Cardiac fibroblast (primary cell): ENCODE measurements at regions not wholly inside any gene's neighbourhood (a gene's known extent, or its start where the extent isn't known, plus 50 kb on each side); places are given as distances from the start of the nearest gene placed in this dataset.

ENCODE experiments used
- DNase-seq, 2 donors: peaks; one replicate each; pipeline versions ENCODE4 v3.0.0 to v3.0.0-alpha.2; 2010; ENCODE audit warnings: low read depth in 2 of 2
- H3K4me3 ChIP-seq, 2 donors: replicated peaks in 1 of 2; 1 replicate in 1 of 2; 2 replicates in 1 of 2; pipeline ENCODE4 v1.5.1; 2011; ENCODE audit warnings: low read depth in 2 of 2, low read length in 2 of 2, mild to moderate bottlenecking in 2 of 2, moderate library complexity in 1 of 2
- CTCF ChIP-seq: IDR thresholded peaks from one replicate; pipeline ENCODE4 v1.5.1; 2011; ENCODE audit warnings: low read depth, mild to moderate bottlenecking, low read length, inconsistent platforms

DNA sequence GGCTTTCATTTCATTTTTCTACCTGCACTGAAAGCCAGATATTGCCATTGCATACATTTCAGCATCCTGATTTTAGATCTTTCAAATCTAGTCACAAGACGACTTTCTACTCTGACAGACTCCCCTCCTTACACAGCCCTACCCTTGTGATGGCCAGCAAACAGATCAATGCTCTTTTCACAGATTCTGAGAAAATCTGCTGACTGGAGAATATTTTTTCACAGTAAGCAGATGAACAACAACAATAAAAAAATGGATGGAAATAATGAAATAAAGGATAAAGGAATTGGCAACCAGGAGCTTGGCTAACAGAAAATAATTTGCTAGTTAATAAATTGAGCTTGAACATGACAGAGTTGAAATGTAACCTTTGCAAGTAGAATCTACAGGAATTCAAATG lies 527.2 kb downstream of the IRS1 start:
- DNase-seq, result no peak
- no peak overlapping the region for H3K4me3 ChIP-seq
- TF ChIP-seq CTCF, result no peak

DNA sequence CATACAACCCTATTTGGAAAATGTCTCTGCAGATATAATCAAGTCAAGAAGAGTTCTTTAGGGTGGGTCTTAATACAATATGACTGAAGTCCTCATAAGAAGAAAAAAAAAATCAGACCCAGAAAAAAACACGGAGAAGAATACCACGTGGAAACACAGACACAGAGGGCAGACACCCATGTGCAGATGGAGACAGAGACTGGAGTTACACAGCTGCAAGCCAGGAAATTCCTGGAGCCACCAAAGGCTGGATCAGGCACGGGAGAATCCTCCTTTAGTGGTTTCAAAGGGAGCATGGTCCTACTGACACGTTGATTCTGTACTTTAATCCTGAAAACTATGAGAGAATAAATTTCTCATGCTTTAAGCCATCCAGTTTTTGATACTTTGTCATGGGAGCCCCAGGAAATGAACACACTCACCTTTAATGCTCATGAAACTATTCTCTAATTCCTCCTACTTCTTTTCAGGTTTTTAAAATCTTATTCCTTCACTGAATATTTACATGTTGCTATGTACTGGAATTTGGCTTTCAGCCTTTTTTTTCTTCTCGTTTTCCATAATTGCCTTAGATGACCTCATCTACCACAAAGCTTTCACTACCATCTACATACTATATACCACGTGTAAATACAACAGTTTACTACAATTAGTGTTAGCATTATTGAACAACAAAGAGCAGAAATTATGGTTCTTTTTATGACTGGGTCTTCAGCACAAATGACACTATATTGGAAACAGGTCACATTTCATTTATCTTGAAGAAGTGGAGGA lies 529.1 kb downstream of the IRS1 start:
- DNase-seq, result no peak
- no peak overlapping the region for H3K4me3 ChIP-seq
- TF ChIP-seq CTCF, result no peak

DNA sequence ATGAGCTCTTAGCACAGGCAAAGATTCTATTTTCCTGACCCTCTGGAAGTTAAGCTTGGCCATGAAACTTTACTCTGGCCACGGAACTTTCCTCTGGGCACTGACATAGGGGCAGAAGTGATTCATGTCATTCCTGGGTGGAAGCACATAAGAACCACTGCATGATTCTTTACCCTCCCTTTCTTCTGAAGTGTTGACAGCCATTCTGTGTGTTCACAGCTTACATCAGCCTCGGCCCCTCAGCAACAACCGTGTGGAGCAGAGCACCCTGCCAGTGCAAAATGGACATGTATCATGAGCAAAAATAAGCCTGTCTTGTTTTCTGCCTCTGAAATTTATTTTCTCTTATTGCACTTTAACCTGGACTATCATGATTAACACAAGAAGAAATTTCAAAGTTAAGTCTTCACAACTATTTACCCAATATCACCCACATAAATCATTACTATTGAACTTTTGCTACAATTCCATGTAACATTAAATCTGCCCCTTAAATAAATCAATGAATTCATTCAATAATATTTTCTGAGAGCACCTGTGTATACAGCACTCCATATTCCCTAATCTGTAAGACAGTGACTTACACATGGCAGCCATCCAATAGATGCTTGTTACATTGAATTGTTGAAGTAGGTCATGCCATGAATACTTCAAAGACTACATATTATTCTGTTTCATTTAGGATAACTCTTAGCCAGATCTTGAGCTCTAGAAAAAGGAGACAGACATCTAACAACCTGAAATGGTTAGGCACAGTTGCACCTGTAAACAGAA lies 531.9 kb downstream of the IRS1 start:
- no peak overlapping the region for H3K4me3 ChIP-seq
- DNase-seq, result peak; percentile 12 to 26
- no peak for TF ChIP-seq CTCF

- no peak for TF ChIP-seq CTCF
- no peak overlapping the region for H3K4me3 ChIP-seq
- peak; percentile 11 to 33 for DNase-seq
These were observed 542.8 kb downstream of the IRS1 start for GRCh38 chr2:226256709-226257376.

GRCh38 chr2:226256237-226256636 lies 543.4 kb downstream of the IRS1 start:
- TF ChIP-seq CTCF, result no peak
- H3K4me3 ChIP-seq, result no peak overlapping the region
- DNase-seq, result peak; percentile 12 to 69

GRCh38 chr2:226251661-226252060 lies 548.0 kb downstream of the IRS1 start:
- TF ChIP-seq CTCF, result no peak
- no peak for DNase-seq
- no peak overlapping the region for H3K4me3 ChIP-seq
